GOT3 (cell line): ENCODE measurements at regions not wholly inside any gene's neighbourhood (a gene's known extent, or its start where the extent isn't known, plus 50 kb on each side); places are given as distances from the start of the nearest gene placed in this dataset.
"Not testable (repeated sequence)": the region's sequence is repeated elsewhere in the genome, so short reads cannot be mapped to it uniquely, and the experiment has no call there.

Experiments used
- DNase-seq: peaks from one replicate; lab custom pipeline; 2025; ENCODE audit warnings: mixed read lengths; lab: John Stamatoyannopoulos, UW

GRCh38 chr12:91454179-91454578 is 271.6 kb upstream of the DCN start:
- no peak for DNase-seq

GRCh38 chr12:91452464-91452863 is 269.8 kb upstream of the DCN start:
- not testable (repeated sequence) for DNase-seq

- no peak for DNase-seq
Observed at GRCh38 chr12:91441993-91442952, 259.7 kb upstream of the DCN start.

GRCh38 chr12:91441246-91441645 is 258.6 kb upstream of the DCN start:
- DNase-seq = no peak

GRCh38 chr12:91434081-91434480 is 251.5 kb upstream of the DCN start:
- DNase-seq = no peak

- DNase-seq = no peak
Observed at GRCh38 chr12:91432755-91433154, 250.1 kb upstream of the DCN start.

- DNase-seq = no peak
Observed at GRCh38 chr12:91432089-91432488, 249.5 kb upstream of the DCN start.

- DNase-seq = no peak
Observed at GRCh38 chr12:91424506-91424905, 241.9 kb upstream of the DCN start.

- DNase-seq = no peak
Observed at GRCh38 chr12:91423693-91424050, 241.1 kb upstream of the DCN start.

GRCh38 chr12:91422811-91423692 is 240.4 kb upstream of the DCN start:
- DNase-seq = no peak

- no peak for DNase-seq
Observed at GRCh38 chr12:91422127-91422526, 239.5 kb upstream of the DCN start.

GRCh38 chr12:91419809-91420208 is 237.2 kb upstream of the DCN start:
- no peak for DNase-seq

- DNase-seq = no peak
Observed at GRCh38 chr12:91418221-91419090, 235.8 kb upstream of the DCN start.

GRCh38 chr12:91417650-91418049 is 235.0 kb upstream of the DCN start:
- no peak for DNase-seq

GRCh38 chr12:91414636-91415035 is 232.0 kb upstream of the DCN start:
- no peak for DNase-seq

GRCh38 chr12:91413581-91414546 is 231.2 kb upstream of the DCN start:
- DNase-seq = no peak

GRCh38 chr12:91406920-91407341 is 224.3 kb upstream of the DCN start:
- DNase-seq = no peak

GRCh38 chr12:91404441-91404840 is 221.8 kb upstream of the DCN start:
- no peak for DNase-seq

- no peak for DNase-seq
Observed at GRCh38 chr12:91401190-91401589, 218.6 kb upstream of the DCN start.

GRCh38 chr12:91400271-91400670 is 217.7 kb upstream of the DCN start:
- no peak for DNase-seq
